Kidney (tissue), 13 donors: ENCODE measurements at regions not wholly inside any gene's neighbourhood (a gene's known extent, or its start where the extent isn't known, plus 50 kb on each side); places are given as distances from the start of the nearest gene placed in this dataset.

Experiments used
- DNase-seq, 5 donors: peaks; one replicate each; pipeline ENCODE4 v3.0.0-alpha.2; 2013 to 2020
- FAIRE-seq: peaks from 2 replicates; lab custom pipeline; 2012; peaks lifted over from hg19 to GRCh38; lab: Jason Lieb, UNC
- H3K27ac ChIP-seq, 2 donors: one replicate each; pipeline ENCODE4 v1.7.0; 2013; ENCODE audit warnings: low read depth in 2 of 2, low read length in 2 of 2, inconsistent platforms in 1 of 2
- H3K27me3 ChIP-seq: one replicate; pipeline ENCODE4 v1.7.1; 2013; ENCODE audit warnings: low read length, inconsistent platforms; ENCODE audit not compliant: control insufficient read depth, insufficient read depth
- H3K36me3 ChIP-seq, 3 donors: one replicate each; pipeline versions ENCODE4 v1.7.0 to v1.7.1; 2013; ENCODE audit warnings: low read length in 3 of 3, control low read depth in 1 of 3, inconsistent platforms in 1 of 3; ENCODE audit not compliant: insufficient read depth in 3 of 3, control insufficient read depth in 2 of 3
- H3K4me1 ChIP-seq, 3 donors: one replicate each; pipeline versions ENCODE4 v1.7.0 to v1.7.1; 2013; ENCODE audit warnings: low read length in 3 of 3, inconsistent platforms in 1 of 3, low read depth in 1 of 3; ENCODE audit not compliant: control insufficient read depth in 2 of 3, insufficient read depth in 2 of 3
- H3K4me3 ChIP-seq, 3 donors: one replicate each; pipeline versions ENCODE4 v1.7.0 to v1.8.1; 2013; ENCODE audit warnings: low read length in 3 of 3, control low read depth in 1 of 3, inconsistent platforms in 1 of 3
- H3K9ac ChIP-seq, 3 donors: one replicate each; pipeline versions ENCODE4 v1.7.0 to v1.7.1; 2013; ENCODE audit warnings: low read length in 3 of 3, control low read depth in 1 of 3, inconsistent platforms in 1 of 3
- H3K9me3 ChIP-seq, 3 donors: one replicate each; pipeline versions ENCODE4 v1.7.0 to v1.7.1; 2013; ENCODE audit warnings: low read length in 3 of 3, control low read depth in 1 of 3, inconsistent platforms in 1 of 3; ENCODE audit not compliant: control insufficient read depth in 2 of 3, insufficient read depth in 1 of 3
- CTCF ChIP-seq: IDR thresholded peaks from 3 replicates; pipeline ENCODE4 v1.5.1; 2012; ENCODE audit warnings: mild to moderate bottlenecking, moderate library complexity, borderline replicate concordance; ENCODE audit not compliant: insufficient read depth; ENCODE audit errors: extremely low read depth
- intact Hi-C: fragments of 100-400 bp; cut with DNase I; formaldehyde crosslinking; loops from one replicate; pipeline ENCODE4 v1.11.1; 2022
- donor health status: control.
- donor health status: control.
- donor health status: control.
- donor health status: control.
- donor health status: control.
- donor health status: DM: yes; HTN: yes; CAD: no.
- donor health status: Normal renal cell carcinoma (clear cell type).

GRCh38 chr6:27674882-27675281, 202.0 kb upstream of the ZNF184 start:
- no peak overlapping the region for H3K27ac ChIP-seq
- H3K4me1 ChIP-seq, result no peaks in the 10 kb centered on the region
- H3K27me3 ChIP-seq, result peaks cover 77% of the 10 kb centered on the region
- DNase-seq (no peak), FAIRE-seq (no peak)
- H3K9me3 ChIP-seq, result no peaks in the 10 kb centered on the region
- no peaks in the 10 kb centered on the region for H3K36me3 ChIP-seq
- intact Hi-C loops, result no loop called here
- no peak overlapping the region for H3K4me3 ChIP-seq
- no peak for TF ChIP-seq CTCF
- H3K9ac ChIP-seq, result no peak overlapping the region

GRCh38 chr6:27672113-27672799, 199.4 kb upstream of the ZNF184 start:
- Histone ChIP-seq H3K4me3 (no peak overlapping the region), H3K27ac (no peak overlapping the region), H3K36me3 (no peaks in the 10 kb centered on the region), H3K4me1 (no peaks in the 10 kb centered on the region), H3K27me3 (peaks cover 76% of the 10 kb centered on the region), H3K9me3 (no peaks in the 10 kb centered on the region), H3K9ac (no peak overlapping the region)
- intact Hi-C loops, result no loop called here
- TF ChIP-seq CTCF, result no peak
- peak in 3 of 5 donors; percentile 53 to 59 (median 53) for DNase-seq
- no peak for FAIRE-seq

- H3K27ac ChIP-seq, result no peak overlapping the region
- no peak for FAIRE-seq
- peak in 2 of 5 donors; percentile 15 to 55 for DNase-seq
- no peak overlapping the region for H3K9ac ChIP-seq
- no peak for TF ChIP-seq CTCF
- H3K4me1 ChIP-seq, result no peaks in the 10 kb centered on the region
- no peaks in the 10 kb centered on the region for H3K36me3 ChIP-seq
- H3K4me3 ChIP-seq, result no peak overlapping the region
- H3K27me3 ChIP-seq, result peaks cover 76% of the 10 kb centered on the region
- intact Hi-C loops, result no loop called here
- H3K9me3 ChIP-seq, result no peaks in the 10 kb centered on the region
These were observed 196.9 kb upstream of the ZNF184 start for GRCh38 chr6:27669624-27670301.

GRCh38 chr6:27669295-27669623, 196.4 kb upstream of the ZNF184 start:
- no peaks in the 10 kb centered on the region for H3K4me1 ChIP-seq
- no peak for FAIRE-seq
- peaks cover 72% of the 10 kb centered on the region for H3K27me3 ChIP-seq
- DNase-seq, result peak in 1 of 5 donors; percentile 26
- H3K36me3 ChIP-seq, result no peaks in the 10 kb centered on the region
- H3K27ac ChIP-seq, result no peak overlapping the region
- no peaks in the 10 kb centered on the region for H3K9me3 ChIP-seq
- intact Hi-C loops, result no loop called here
- H3K9ac ChIP-seq, result no peak overlapping the region
- no peak for TF ChIP-seq CTCF
- no peak overlapping the region for H3K4me3 ChIP-seq
